Prostate gland (tissue), 2 donors: ENCODE measurements at regions not wholly inside any gene's neighbourhood (a gene's known extent, or its start where the extent isn't known, plus 50 kb on each side); places are given as distances from the start of the nearest gene placed in this dataset.

Source experiments
- CTCF ChIP-seq, 4 experiments: fragments of 200-600 bp in 2 of 4; fragments of 450-650 bp in 2 of 4; sonication (generic) in 2 of 4; IDR thresholded peaks; 1 replicate in 3 of 4; 2 replicates in 1 of 4; pipeline ENCODE4 v1.5.1; 2016 to 2019; ENCODE audit warnings: antibody characterized with exemption in 4 of 4, mild to moderate bottlenecking in 2 of 4, moderate library complexity in 2 of 4
- POLR2A ChIP-seq: fragments of 450-650 bp; IDR thresholded peaks from one replicate; pipeline ENCODE4 v1.6.1; 2016; ENCODE audit warnings: antibody characterized with exemption, mild to moderate bottlenecking

- TF ChIP-seq CTCF (IDR thresholded peaks at IDR 0.05) (no peak), POLR2A (no peak)
Observed at GRCh38 chr19:28154077-28154476, 1058.9 kb downstream of the UQCRFS1 start.
